Activated naive CD4-positive, alpha-beta T cell (primary cell): ENCODE measurements at regions not wholly inside any gene's neighbourhood (a gene's known extent, or its start where the extent isn't known, plus 50 kb on each side); places are given as distances from the start of the nearest gene placed in this dataset.
A peak's percentile ranks its signal among the peaks of the same experiment; 100 is the strongest.

Experiments
- DNase-seq, 4 experiments: peaks; one replicate each; lab custom pipeline; 2025; lab: John Stamatoyannopoulos, UW

DNA sequence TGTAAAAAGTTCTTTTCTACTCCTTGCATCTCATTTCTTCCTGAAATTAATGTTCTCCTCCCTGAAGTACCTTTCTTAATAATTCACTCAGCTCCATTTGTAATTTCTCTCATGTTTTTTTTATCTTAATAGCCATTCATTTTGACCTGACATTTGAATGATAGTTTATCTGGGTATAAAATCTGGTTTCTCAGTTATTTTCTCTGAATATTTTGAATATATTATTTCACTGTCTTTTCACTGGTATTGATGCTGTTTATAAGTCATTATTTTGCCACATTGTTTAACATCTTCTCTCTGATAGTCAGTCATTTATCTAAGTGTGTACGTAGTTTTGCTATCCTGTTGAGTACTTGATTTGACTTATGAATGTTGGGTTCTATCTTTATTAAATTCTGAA is 68.8 kb upstream of the ARHGAP18 start:
- DNase-seq: no peak

GRCh38 chr6:129777371-129777770 is 67.4 kb upstream of the ARHGAP18 start:
- no peak for DNase-seq

- no peak for DNase-seq
Observed at GRCh38 chr6:129776542-129777330, 66.8 kb upstream of the ARHGAP18 start.

GRCh38 chr6:129774697-129775447 is 64.9 kb upstream of the ARHGAP18 start:
- no peak for DNase-seq

DNA sequence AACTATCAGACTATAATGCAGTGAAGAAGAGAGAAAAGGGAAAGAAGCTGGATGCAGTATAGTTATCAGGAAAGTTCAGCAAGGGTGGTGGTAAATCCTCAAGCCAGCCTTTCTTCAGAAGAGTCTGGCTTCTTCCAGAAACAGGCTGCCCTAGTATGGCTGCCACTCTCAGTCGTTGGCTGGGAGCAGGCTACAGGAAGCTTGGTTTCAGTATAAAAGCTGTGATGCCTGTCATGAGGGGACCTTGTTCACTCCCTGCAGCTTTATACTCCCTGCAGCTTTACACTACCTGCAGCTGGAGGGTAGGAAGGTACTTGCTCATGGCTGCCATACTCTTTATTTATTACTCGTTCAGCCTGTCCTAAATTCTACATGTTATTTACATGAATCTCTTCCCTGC is 63.3 kb upstream of the ARHGAP18 start:
- DNase-seq: no peak

DNA sequence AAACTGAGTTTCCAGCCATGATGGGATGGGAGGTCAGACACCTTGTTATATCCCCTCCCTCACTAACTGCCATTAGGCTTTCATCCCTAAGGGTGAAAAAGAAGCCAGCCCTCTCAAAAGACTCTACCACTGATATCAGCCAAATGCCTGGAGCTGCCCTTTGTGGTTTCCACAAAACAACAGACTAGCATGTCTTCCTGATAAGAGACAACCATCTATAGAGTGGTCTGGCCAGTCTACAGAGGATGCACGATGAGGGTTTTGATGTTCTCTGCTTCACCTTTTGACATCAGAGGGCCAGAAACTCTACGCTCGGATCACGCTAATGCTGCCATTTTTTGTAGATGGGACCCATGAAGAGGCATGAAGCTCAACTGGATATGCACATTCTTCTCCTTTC is 61.7 kb upstream of the ARHGAP18 start:
- DNase-seq: no peak

DNA sequence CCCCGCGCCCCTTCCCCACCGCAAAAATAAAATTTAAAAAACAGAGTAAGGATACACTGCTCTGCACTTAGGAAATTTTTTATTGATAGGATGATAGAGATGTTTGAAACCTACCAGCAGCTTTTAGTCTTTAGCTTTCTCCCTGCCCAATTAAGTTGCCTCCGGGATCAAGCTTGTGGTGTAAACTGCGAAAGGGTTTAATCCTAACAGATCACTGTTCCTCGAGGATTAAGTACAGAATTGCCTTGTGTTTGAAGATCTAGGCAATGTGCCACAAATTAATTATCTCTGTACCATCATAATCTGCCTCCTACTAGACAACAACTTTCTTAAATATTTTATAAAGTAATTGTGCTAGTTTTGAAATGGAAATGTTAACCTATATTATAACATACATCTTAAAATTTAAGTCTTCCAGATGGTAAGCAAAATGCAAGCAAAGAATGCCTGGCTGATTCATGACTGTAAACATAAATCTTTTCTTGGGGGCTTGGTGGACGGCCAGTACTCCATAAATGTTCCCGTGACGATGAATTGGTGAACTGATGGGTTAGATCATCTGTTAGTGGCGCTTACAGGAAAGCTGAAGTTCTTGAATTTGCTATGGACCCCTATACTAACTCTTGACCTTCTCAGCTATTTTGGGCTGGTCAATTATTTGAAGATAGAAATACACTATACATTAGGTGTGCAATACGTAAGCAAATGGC is 58.0 kb upstream of the ARHGAP18 start:
- no peak for DNase-seq

GRCh38 chr6:129766959-129767728 is 57.2 kb upstream of the ARHGAP18 start:
- DNase-seq: peak in 1 of 4 experiments; percentile 9

DNA sequence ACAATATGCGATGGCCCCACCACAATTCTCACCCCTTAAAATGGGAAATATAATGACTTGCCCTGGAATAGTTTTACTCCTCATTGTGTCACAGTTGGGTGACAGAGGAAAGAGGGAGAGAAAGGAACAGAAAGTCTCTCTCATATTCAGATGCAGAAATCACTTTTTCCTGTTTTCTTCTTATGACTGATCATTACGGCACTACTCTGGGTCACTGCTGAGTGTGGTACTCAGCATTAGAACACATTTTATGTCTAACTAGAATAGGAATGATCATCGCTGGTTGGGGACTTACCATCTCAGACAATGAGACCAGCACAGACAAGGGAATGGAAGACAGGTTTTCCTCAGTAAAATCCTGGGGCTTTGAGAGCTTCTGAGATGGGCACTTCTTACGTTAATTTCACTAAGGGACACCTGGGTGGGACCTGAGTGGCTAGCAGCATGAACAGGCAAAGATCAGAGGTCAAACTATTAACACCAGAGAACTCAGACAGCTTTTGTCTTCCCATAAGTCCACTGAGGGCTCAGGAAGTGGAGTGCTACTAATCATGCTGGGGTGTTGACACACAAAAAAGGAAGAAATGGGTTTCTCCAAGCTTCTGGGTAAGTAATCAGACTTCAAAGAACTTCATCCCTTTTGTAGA is 54.9 kb upstream of the ARHGAP18 start:
- no peak for DNase-seq

- DNase-seq: no peak
Observed at GRCh38 chr6:129759796-129760605, 50.0 kb upstream of the ARHGAP18 start.
